Muscle layer of duodenum (tissue), 2 donors: ENCODE measurements at regions not wholly inside any gene's neighbourhood (a gene's known extent, or its start where the extent isn't known, plus 50 kb on each side); places are given as distances from the start of the nearest gene placed in this dataset.
"Not testable (repeated sequence)": the region's sequence is repeated elsewhere in the genome, so short reads cannot be mapped to it uniquely, and the experiment has no call there.

Source experiments
- H3K27ac ChIP-seq: one replicate; pipeline ENCODE4 v1.7.0; 2013; ENCODE audit warnings: mild to moderate bottlenecking, low read length
- H3K27me3 ChIP-seq: one replicate; pipeline ENCODE4 v1.7.0; 2013; ENCODE audit warnings: low read depth, mild to moderate bottlenecking, control low read depth, low read length
- H3K36me3 ChIP-seq, 2 donors: one replicate each; pipeline ENCODE4 v1.7.0; 2013; ENCODE audit warnings: low read length in 2 of 2, control low read depth in 1 of 2, mild to moderate bottlenecking in 1 of 2; ENCODE audit not compliant: insufficient read depth in 2 of 2, control insufficient read depth in 1 of 2
- H3K4me1 ChIP-seq, 2 donors: one replicate each; pipeline ENCODE4 v1.7.0; 2013; ENCODE audit warnings: low read length in 2 of 2, mild to moderate bottlenecking in 2 of 2, control low read depth in 1 of 2, moderate library complexity in 1 of 2; ENCODE audit not compliant: insufficient read depth in 2 of 2, control insufficient read depth in 1 of 2
- H3K4me3 ChIP-seq, 2 donors: one replicate each; pipeline ENCODE4 v1.7.0; 2013; ENCODE audit warnings: low read length in 2 of 2, low read depth in 1 of 2, mild to moderate bottlenecking in 1 of 2
- H3K9me3 ChIP-seq, 2 donors: one replicate each; pipeline ENCODE4 v1.7.0; 2013; ENCODE audit warnings: low read length in 2 of 2, control low read depth in 1 of 2, mild to moderate bottlenecking in 1 of 2; ENCODE audit not compliant: control insufficient read depth in 1 of 2
- donor health status: healthy.

DNA sequence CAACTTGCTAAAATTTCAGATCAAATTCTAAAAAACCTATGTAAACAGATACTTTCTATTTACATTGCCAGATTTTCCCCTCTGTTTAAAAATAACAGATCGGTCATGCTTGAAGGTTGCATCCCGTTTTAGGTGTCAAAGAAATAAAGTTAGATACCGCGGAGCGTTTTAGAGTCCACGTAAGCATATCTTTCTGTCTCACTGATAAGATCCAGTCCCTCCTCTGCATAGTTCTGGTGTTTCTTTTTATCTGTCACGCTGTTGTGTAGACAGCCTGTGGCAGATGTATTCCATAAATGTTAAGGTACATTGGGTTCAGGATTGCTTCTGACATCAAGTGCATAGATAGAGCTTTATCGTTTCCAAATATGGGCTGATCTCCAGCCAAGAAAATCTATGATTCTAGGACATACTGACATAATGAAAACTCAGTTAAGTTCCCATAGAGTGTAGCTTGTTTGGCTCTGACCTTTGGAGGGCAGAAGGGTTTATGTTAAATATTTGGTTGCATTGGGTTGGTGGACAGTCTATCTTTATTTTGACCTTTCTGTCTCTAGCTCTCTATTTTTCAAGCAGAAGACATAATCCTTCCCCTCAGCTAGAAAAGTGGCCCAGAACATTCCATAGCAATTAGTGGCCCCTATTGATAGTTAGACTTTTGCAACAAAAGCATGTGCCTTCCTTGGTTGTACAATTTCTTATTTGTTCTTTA, 109.2 kb downstream of the GPR85 start:
- H3K27me3 ChIP-seq, H3K4me1 ChIP-seq, H3K4me3 ChIP-seq, H3K36me3 ChIP-seq, H3K27ac ChIP-seq, H3K9me3 ChIP-seq: not testable (repeated sequence)

GRCh38 chr7:112970771-112971170, 115.9 kb downstream of the GPR85 start:
- Histone ChIP-seq H3K27me3 (no peaks in the 10 kb centered on the region), H3K9me3 (peaks cover 0 to 4% of the 10 kb centered on the region in 2 donors), H3K27ac (no peak overlapping the region), H3K4me1 (no peaks in the 10 kb centered on the region), H3K36me3 (no peaks in the 10 kb centered on the region), H3K4me3 (no peak overlapping the region)

DNA sequence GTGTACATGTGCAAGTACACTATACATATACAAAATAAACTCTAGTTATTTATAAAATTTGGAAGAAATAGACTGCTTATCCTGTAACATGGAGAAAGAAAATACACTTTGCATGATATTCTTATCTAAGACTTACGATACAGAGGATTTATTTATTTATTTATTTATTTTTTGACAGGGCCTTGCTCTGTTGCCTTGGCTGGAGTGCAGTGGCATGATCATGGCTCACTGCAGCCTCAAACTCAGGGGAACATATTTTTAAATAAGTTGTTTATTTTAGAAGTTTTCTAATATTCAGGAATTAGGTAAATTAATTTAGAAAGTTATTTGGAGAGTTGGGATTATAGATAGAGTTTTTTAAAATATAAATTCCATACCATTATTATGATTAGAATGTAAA, 116.7 kb downstream of the GPR85 start:
- Histone ChIP-seq H3K36me3 (no peaks in the 10 kb centered on the region), H3K27ac (no peak overlapping the region), H3K27me3 (no peaks in the 10 kb centered on the region), H3K4me1 (no peaks in the 10 kb centered on the region), H3K4me3 (no peak overlapping the region), H3K9me3 (peaks cover 0 to 4% of the 10 kb centered on the region in 2 donors)

- Histone ChIP-seq H3K4me3 (no peak overlapping the region), H3K27me3 (no peaks in the 10 kb centered on the region), H3K27ac (no peak overlapping the region), H3K4me1 (no peaks in the 10 kb centered on the region), H3K9me3 (no peaks in the 10 kb centered on the region), H3K36me3 (no peaks in the 10 kb centered on the region)
These were observed 121.1 kb downstream of the GPR85 start for GRCh38 chr7:112965506-112965905.

DNA sequence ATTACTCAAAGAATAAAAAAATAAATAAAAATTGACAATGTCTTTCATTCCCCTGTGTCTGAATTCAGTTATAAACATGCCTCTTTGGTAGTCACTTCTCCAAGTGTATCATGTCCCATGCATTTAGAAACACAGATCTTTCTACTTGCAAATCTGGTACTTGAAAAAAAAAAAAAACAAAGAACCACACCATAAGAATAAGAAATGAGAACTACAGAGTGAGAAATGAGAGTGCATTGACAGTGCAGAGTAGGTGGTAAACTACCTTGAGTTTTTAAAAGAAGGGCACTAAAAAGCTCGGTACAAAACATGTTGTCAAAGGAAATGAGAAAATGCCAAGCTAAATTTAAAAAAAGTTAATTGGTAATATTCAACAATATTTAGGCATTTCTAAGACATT, 123.0 kb downstream of the GPR85 start:
- Histone ChIP-seq H3K27ac (no peak overlapping the region), H3K9me3 (no peaks in the 10 kb centered on the region), H3K36me3 (no peaks in the 10 kb centered on the region), H3K4me3 (no peak overlapping the region), H3K4me1 (no peaks in the 10 kb centered on the region), H3K27me3 (no peaks in the 10 kb centered on the region)

DNA sequence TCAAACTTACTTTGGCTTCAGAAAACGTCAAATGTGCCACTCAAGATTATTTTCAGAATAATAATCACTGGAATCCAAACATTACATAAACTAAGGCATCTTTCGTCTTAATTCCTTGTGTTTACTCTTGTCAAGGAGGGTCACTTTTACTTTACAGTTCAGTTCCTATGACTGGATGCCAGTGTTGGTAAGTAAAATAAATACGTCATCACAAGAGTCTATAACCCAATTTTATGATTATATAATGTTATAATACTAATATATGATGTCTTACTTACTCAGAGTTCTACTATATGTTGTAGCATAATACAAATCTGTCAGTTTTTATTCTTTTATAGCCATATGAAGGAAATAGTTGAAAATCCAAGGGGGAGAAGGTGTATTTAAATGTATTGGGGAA, 123.8 kb downstream of the GPR85 start:
- Histone ChIP-seq H3K27ac (no peak overlapping the region), H3K36me3 (no peaks in the 10 kb centered on the region), H3K4me1 (no peaks in the 10 kb centered on the region), H3K9me3 (no peaks in the 10 kb centered on the region), H3K4me3 (no peak overlapping the region), H3K27me3 (no peaks in the 10 kb centered on the region)

DNA sequence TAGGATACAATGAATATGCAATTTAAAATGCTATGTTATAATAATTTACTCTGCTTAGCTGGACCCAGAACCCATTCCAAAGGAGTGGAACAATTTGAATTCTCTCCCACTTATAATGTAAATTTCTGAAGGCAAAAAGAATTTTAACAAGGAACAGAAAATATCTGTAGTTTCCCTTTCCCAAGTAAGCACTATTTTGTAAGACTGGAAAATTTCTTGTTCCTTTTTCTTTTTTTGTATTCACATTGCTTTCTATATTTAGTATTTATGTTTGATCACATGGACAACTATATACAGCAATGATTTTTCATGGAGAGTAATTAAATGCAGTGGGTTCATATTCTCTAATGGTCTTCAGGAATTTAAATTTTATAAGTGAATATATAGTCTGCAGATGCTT, 127.4 kb downstream of the GPR85 start:
- Histone ChIP-seq H3K36me3 (no peaks in the 10 kb centered on the region), H3K27me3 (no peaks in the 10 kb centered on the region), H3K4me1 (no peaks in the 10 kb centered on the region), H3K9me3 (no peaks in the 10 kb centered on the region), H3K27ac (no peak overlapping the region), H3K4me3 (no peak overlapping the region)

DNA sequence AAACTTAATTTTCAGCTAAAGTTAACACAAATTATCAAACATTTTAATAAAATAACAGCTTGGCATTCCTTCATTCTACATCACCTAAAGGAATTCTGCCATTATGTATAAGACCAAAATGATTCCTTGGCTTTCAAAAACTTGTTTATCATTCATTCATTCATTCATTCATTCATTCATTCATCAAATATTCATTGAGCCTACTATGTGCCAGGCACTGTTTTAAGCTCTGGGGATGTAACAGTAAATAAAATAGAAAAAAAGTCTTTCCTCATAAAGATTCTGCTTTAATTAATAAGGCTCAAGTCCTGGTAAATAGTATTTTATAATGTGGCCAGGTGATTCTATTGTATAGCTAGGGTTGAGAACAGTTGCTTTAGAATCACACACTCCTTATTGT, 127.9 kb downstream of the GPR85 start:
- Histone ChIP-seq H3K9me3 (no peaks in the 10 kb centered on the region), H3K4me1 (no peaks in the 10 kb centered on the region), H3K27ac (no peak overlapping the region), H3K36me3 (no peaks in the 10 kb centered on the region), H3K27me3 (no peaks in the 10 kb centered on the region), H3K4me3 (no peak overlapping the region)

DNA sequence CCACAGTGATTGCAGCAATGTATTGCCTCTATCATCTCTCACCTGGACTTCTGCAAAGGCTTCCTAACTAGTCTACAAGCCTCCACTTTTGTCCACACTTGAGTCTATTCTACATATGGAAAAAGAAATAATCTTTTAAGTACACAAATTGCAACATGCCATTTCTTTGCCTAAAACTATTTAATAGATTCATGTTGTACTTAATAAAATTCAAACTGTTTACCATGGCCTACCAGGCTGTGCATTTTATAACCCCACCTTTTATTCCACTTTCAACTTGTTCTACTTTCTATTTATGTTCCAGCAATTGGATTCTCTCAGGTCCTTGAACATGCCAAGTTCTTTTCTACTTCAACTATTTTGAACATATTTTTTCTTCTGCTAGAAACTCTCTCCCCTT, 128.7 kb downstream of the GPR85 start:
- Histone ChIP-seq H3K4me1 (no peaks in the 10 kb centered on the region), H3K27me3 (no peaks in the 10 kb centered on the region), H3K27ac (no peak overlapping the region), H3K4me3 (no peak overlapping the region), H3K36me3 (no peaks in the 10 kb centered on the region), H3K9me3 (no peaks in the 10 kb centered on the region)

DNA sequence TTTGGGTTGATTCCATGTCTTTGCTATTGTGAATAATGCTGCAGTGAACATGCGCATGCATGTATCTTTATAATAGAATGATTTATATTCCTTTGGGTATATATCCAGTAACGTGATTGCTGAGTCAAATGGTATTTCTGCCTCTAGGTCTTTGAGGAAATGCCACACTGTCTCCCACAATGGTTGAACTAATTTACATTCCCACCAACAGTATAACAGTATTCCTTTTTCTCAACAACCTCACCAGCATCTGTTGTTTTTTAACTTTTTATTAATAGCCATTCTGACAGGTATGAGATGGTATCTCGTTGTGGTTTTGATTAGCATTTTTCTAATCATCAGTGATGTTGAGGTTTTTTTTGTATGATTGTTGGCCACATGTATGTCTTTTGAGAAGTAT, 133.6 kb downstream of the GPR85 start:
- H3K36me3 ChIP-seq, H3K4me1 ChIP-seq, H3K27ac ChIP-seq, H3K9me3 ChIP-seq, H3K4me3 ChIP-seq, H3K27me3 ChIP-seq: not testable (repeated sequence)

DNA sequence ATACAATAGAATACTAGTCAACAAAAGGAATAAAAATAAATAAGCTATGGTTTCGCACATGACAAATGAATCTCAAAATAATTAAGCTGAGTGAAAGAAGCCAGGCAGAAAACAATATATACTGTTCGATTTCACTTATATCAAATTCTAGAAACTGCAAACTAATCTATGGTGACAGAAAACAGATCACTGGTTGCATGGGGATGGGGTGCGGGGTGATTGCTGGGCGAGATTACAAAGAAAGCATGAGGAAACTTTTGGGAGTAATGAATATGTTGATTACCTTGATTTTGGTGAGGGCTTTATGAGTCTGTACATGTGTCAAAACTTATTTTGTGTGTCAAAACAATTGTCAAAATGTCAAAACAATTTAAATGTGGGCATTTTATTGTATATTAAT, 135.6 kb downstream of the GPR85 start:
- no peaks in the 10 kb centered on the region for H3K4me1 ChIP-seq
- H3K36me3 ChIP-seq: no peaks in the 10 kb centered on the region
- no peak overlapping the region for H3K27ac ChIP-seq
- no peak overlapping the region for H3K4me3 ChIP-seq
- no peaks in the 10 kb centered on the region for H3K27me3 ChIP-seq
- no peaks in the 10 kb centered on the region for H3K9me3 ChIP-seq

- H3K36me3 ChIP-seq, H3K27ac ChIP-seq, H3K4me3 ChIP-seq, H3K27me3 ChIP-seq, H3K4me1 ChIP-seq, H3K9me3 ChIP-seq: not testable (repeated sequence)
These were observed 136.9 kb downstream of the GPR85 start for GRCh38 chr7:112949682-112950081.
